Neural cell (in vitro differentiated cells): ENCODE measurements at regions not wholly inside any gene's neighbourhood (a gene's known extent, or its start where the extent isn't known, plus 50 kb on each side); places are given as distances from the start of the nearest gene placed in this dataset.

Experiments
- H2AFZ ChIP-seq: fragments of 200-600, 300-800 bp; sonication (generic), shearing (Covaris generic); 2 replicates; pipeline ENCODE4 v1.6.0; 2014; ENCODE audit warnings: low read depth, mild to moderate bottlenecking, antibody characterized with exemption, low read length, moderate library complexity
- H3F3A ChIP-seq: fragments of 200-600 bp; shearing (Covaris generic); 2 replicates; pipeline ENCODE4 v1.6.1; 2016; ENCODE audit warnings: mild to moderate bottlenecking, moderate library complexity, mixed read lengths, antibody characterized with exemption, low read length; ENCODE audit not compliant: insufficient read depth, poor library complexity, severe bottlenecking
- H3K27ac ChIP-seq: fragments of 200-600, 300-800 bp; sonication (generic), shearing (Covaris generic); 2 replicates; pipeline ENCODE4 v1.5.1; 2014; ENCODE audit warnings: mild to moderate bottlenecking, low read length, moderate library complexity
- H3K27me3 ChIP-seq: fragments of 300-800, 200-600 bp; sonication (generic), shearing (Covaris generic); 2 replicates; pipeline ENCODE4 v1.6.0; 2014; ENCODE audit warnings: mild to moderate bottlenecking, low read depth, low read length, moderate library complexity; ENCODE audit not compliant: insufficient read depth
- H3K36me3 ChIP-seq: fragments of 300-800, 200-600 bp; sonication (generic), shearing (Covaris generic); 2 replicates; pipeline ENCODE4 v1.5.1; 2014; ENCODE audit warnings: mild to moderate bottlenecking, antibody characterized with exemption, low read length, moderate library complexity; ENCODE audit not compliant: insufficient read depth
- H3K4me2 ChIP-seq: fragments of 300-800, 200-600 bp; sonication (generic), shearing (Covaris generic); 2 replicates; pipeline ENCODE4 v1.6.0; 2014; ENCODE audit warnings: mild to moderate bottlenecking, low read length
- H3K4me3 ChIP-seq: fragments of 300-800, 200-600 bp; sonication (generic), shearing (Covaris generic); 2 replicates; pipeline ENCODE4 v1.5.1; 2014; ENCODE audit warnings: mild to moderate bottlenecking, low read length, moderate library complexity
- H3K79me2 ChIP-seq: fragments of 200-600 bp; shearing (Covaris generic); replicated peaks from 2 replicates; pipeline ENCODE4 v1.6.0; 2014; ENCODE audit warnings: mild to moderate bottlenecking, low read length, moderate library complexity; ENCODE audit not compliant: insufficient read depth
- H3K9ac ChIP-seq: fragments of 300-800, 200-600 bp; sonication (generic), shearing (Covaris generic); 2 replicates; pipeline ENCODE4 v1.6.1; 2016; ENCODE audit warnings: mild to moderate bottlenecking, low read length, mixed read lengths
- H3K9me2 ChIP-seq: fragments of 200-600 bp; shearing (Covaris generic); 2 replicates; pipeline ENCODE4 v1.6.1; 2016; ENCODE audit warnings: mild to moderate bottlenecking, low read length, mixed read lengths; ENCODE audit not compliant: insufficient read depth
- H3K9me3 ChIP-seq: fragments of 200-600, 300-800 bp; sonication (generic), shearing (Covaris generic); 2 replicates; pipeline ENCODE4 v1.6.1; 2016; ENCODE audit warnings: mild to moderate bottlenecking, mixed run types, low read length, moderate library complexity, mixed read lengths
- H4K20me1 ChIP-seq: fragments of 200-600 bp; shearing (Covaris generic); 2 replicates; pipeline ENCODE4 v1.6.1; 2016; ENCODE audit warnings: mild to moderate bottlenecking, mixed run types; ENCODE audit not compliant: insufficient read depth
- EP300 ChIP-seq: fragments of 450-650 bp; conservative IDR thresholded peaks from 2 replicates; pipeline ENCODE4 v1.6.1; 2014; ENCODE audit warnings: antibody characterized with exemption, mild to moderate bottlenecking, moderate library complexity; ENCODE audit not compliant: poor library complexity, severe bottlenecking
- EZH2 ChIP-seq: fragments of 200-600, 300-800 bp; shearing (Covaris generic), sonication (generic); IDR thresholded peaks from 2 replicates; pipeline ENCODE4 v1.6.1; 2014; ENCODE audit warnings: antibody characterized with exemption, low read length, borderline replicate concordance, mild to moderate bottlenecking; ENCODE audit not compliant: insufficient read depth, poor library complexity, severe bottlenecking
- MXI1 ChIP-seq: fragments of 450-650 bp; conservative IDR thresholded peaks from 2 replicates; pipeline ENCODE4 v1.6.1; 2014; ENCODE audit warnings: antibody characterized with exemption, mild to moderate bottlenecking; ENCODE audit not compliant: poor library complexity, severe bottlenecking
- POLR2AphosphoS5 ChIP-seq: IDR thresholded peaks from 2 replicates; pipeline ENCODE4 v1.6.1; 2012
- RAD21 ChIP-seq: fragments of 450-650 bp; conservative IDR thresholded peaks from 2 replicates; pipeline ENCODE4 v1.6.1; 2014; ENCODE audit warnings: antibody characterized with exemption, mild to moderate bottlenecking, moderate library complexity
- SMC3 ChIP-seq: fragments of 450-650 bp; conservative IDR thresholded peaks from 2 replicates; pipeline ENCODE4 v1.6.1; 2014; ENCODE audit warnings: antibody characterized with exemption, mild to moderate bottlenecking, moderate library complexity; ENCODE audit not compliant: poor library complexity
- TAF1 ChIP-seq: IDR thresholded peaks from 2 replicates; pipeline ENCODE4 v1.6.1; 2012; ENCODE audit warnings: low read depth
- TF ChIP-seq, protein P1 (sequence below): IDR thresholded peaks from 2 replicates; pipeline ENCODE4 v1.6.1; 2012; ENCODE audit warnings: borderline replicate concordance
- TF ChIP-seq, protein P2 (sequence below): fragments of 450-650 bp; IDR thresholded peaks from 2 replicates; pipeline ENCODE4 v1.5.1; 2014; ENCODE audit warnings: antibody characterized with exemption, mild to moderate bottlenecking, moderate library complexity; ENCODE audit not compliant: poor library complexity, severe bottlenecking

DNA sequence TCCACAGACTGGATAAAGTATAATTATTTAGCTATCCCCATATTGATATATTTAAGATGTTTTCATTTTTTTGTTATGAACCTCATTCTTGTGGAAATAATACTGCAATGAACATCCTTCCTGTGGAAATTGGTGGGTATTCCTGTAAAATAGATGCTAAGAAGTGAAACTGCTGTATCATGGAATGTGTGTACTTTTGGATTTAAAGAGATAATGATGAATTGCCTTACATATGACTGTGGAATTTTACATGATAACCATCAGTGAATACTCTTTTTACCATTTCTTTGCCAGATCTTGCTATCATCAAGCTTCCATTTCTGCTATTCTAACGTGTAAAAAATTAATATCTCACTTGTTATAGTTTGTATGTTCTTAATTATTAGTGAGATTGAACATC, 847.9 kb downstream of the EFNA5 start:
- H3F3A ChIP-seq, result no peaks in the 10 kb centered on the region
- no peak overlapping the region for H3K4me2 ChIP-seq
- no peak overlapping the region for H2AFZ ChIP-seq
- no peak overlapping the region for H3K4me3 ChIP-seq
- no peaks in the 10 kb centered on the region for H4K20me1 ChIP-seq
- H3K9me2 ChIP-seq, result no peaks in the 10 kb centered on the region
- H3K36me3 ChIP-seq, result no peaks in the 10 kb centered on the region
- H3K9me3 ChIP-seq, result no peaks in the 10 kb centered on the region
- no peaks in the 10 kb centered on the region for H3K27me3 ChIP-seq
- H3K79me2 ChIP-seq, result no peaks in the 10 kb centered on the region
- H3K27ac ChIP-seq, result no peak overlapping the region
- TF ChIP-seq RAD21 (no peak), SMC3 (no peak), TAF1 (no peak), EZH2 (no peak), EP300 (no peak), MXI1 (no peak), POLR2AphosphoS5 (no peak)
- TF ChIP-seq, protein P1, sequence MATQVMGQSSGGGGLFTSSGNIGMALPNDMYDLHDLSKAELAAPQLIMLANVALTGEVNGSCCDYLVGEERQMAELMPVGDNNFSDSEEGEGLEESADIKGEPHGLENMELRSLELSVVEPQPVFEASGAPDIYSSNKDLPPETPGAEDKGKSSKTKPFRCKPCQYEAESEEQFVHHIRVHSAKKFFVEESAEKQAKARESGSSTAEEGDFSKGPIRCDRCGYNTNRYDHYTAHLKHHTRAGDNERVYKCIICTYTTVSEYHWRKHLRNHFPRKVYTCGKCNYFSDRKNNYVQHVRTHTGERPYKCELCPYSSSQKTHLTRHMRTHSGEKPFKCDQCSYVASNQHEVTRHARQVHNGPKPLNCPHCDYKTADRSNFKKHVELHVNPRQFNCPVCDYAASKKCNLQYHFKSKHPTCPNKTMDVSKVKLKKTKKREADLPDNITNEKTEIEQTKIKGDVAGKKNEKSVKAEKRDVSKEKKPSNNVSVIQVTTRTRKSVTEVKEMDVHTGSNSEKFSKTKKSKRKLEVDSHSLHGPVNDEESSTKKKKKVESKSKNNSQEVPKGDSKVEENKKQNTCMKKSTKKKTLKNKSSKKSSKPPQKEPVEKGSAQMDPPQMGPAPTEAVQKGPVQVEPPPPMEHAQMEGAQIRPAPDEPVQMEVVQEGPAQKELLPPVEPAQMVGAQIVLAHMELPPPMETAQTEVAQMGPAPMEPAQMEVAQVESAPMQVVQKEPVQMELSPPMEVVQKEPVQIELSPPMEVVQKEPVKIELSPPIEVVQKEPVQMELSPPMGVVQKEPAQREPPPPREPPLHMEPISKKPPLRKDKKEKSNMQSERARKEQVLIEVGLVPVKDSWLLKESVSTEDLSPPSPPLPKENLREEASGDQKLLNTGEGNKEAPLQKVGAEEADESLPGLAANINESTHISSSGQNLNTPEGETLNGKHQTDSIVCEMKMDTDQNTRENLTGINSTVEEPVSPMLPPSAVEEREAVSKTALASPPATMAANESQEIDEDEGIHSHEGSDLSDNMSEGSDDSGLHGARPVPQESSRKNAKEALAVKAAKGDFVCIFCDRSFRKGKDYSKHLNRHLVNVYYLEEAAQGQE, result no peak
- TF ChIP-seq, protein P2, sequence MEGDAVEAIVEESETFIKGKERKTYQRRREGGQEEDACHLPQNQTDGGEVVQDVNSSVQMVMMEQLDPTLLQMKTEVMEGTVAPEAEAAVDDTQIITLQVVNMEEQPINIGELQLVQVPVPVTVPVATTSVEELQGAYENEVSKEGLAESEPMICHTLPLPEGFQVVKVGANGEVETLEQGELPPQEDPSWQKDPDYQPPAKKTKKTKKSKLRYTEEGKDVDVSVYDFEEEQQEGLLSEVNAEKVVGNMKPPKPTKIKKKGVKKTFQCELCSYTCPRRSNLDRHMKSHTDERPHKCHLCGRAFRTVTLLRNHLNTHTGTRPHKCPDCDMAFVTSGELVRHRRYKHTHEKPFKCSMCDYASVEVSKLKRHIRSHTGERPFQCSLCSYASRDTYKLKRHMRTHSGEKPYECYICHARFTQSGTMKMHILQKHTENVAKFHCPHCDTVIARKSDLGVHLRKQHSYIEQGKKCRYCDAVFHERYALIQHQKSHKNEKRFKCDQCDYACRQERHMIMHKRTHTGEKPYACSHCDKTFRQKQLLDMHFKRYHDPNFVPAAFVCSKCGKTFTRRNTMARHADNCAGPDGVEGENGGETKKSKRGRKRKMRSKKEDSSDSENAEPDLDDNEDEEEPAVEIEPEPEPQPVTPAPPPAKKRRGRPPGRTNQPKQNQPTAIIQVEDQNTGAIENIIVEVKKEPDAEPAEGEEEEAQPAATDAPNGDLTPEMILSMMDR, result no peak
- no peak overlapping the region for H3K9ac ChIP-seq

DNA sequence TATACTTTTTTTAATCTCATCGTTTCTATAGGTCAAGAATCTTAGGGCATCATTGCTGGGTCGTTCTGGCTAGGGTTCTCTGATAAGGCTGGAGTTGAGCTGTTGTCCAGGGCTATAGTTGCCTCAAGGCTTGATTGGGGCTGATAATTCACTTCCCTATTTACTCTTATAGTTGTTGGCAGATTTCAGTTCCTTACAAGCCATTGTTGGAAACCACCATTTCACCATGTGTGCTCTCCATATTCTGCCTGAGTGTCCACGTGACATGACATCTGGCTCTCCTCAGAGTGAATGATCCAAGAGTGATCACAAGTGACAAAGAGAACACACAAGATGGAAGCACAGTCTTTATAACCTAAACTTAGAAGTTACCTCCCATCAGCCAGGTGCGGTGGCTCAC, 852.2 kb downstream of the EFNA5 start:
- H3K4me2 ChIP-seq, result no peak overlapping the region
- H3K4me3 ChIP-seq, result no peak overlapping the region
- H3K9me2 ChIP-seq, result no peaks in the 10 kb centered on the region
- H3K27ac ChIP-seq, result no peak overlapping the region
- H4K20me1 ChIP-seq, result no peaks in the 10 kb centered on the region
- H3K9me3 ChIP-seq, result no peaks in the 10 kb centered on the region
- H3K36me3 ChIP-seq, result no peaks in the 10 kb centered on the region
- H3K27me3 ChIP-seq, result no peaks in the 10 kb centered on the region
- TF ChIP-seq, protein P1, result no peak
- TF ChIP-seq TAF1 (no peak), SMC3 (no peak), EP300 (no peak)
- no peak overlapping the region for H2AFZ ChIP-seq
- no peaks in the 10 kb centered on the region for H3K79me2 ChIP-seq
- H3F3A ChIP-seq, result no peaks in the 10 kb centered on the region
- no peak overlapping the region for H3K9ac ChIP-seq
